CD4-positive, alpha-beta T cell treated with Interleukin-6 for 4 hours (primary cell): ENCODE measurements at regions not wholly inside any gene's neighbourhood (a gene's known extent, or its start where the extent isn't known, plus 50 kb on each side); places are given as distances from the start of the nearest gene placed in this dataset.
A peak's percentile ranks its signal among the peaks of the same experiment; 100 is the strongest.

Experiments
- DNase-seq: peaks from one replicate; pipeline ENCODE4 v3.0.0-alpha.2; 2020; ENCODE audit warnings: mixed read lengths

GRCh38 chr1:2919841-2920240 is 101.4 kb upstream of the ACTRT2 start:
- DNase-seq, result no peak

GRCh38 chr1:2920421-2921015 is 100.7 kb upstream of the ACTRT2 start:
- DNase-seq, result no peak

GRCh38 chr1:2921970-2922686 is 99.1 kb upstream of the ACTRT2 start:
- DNase-seq, result peak; percentile 55

GRCh38 chr1:2923351-2923750 is 97.9 kb upstream of the ACTRT2 start:
- no peak for DNase-seq

- DNase-seq, result no peak
Measured at GRCh38 chr1:2925291-2925690, 96.0 kb upstream of the ACTRT2 start.

- DNase-seq, result no peak
Measured at GRCh38 chr1:2925918-2926317, 95.3 kb upstream of the ACTRT2 start.

- DNase-seq, result no peak
Measured at GRCh38 chr1:2926447-2927055, 94.7 kb upstream of the ACTRT2 start.

- DNase-seq, result no peak
Measured at GRCh38 chr1:2927393-2928360, 93.6 kb upstream of the ACTRT2 start.

- no peak for DNase-seq
Measured at GRCh38 chr1:2928366-2929325, 92.6 kb upstream of the ACTRT2 start.

- DNase-seq, result no peak
Measured at GRCh38 chr1:2929335-2929734, 91.9 kb upstream of the ACTRT2 start.

- DNase-seq, result no peak
Measured at GRCh38 chr1:2930016-2930815, 91.1 kb upstream of the ACTRT2 start.

- DNase-seq, result no peak
Measured at GRCh38 chr1:2930913-2931723, 90.1 kb upstream of the ACTRT2 start.

GRCh38 chr1:2931724-2932401 is 89.4 kb upstream of the ACTRT2 start:
- DNase-seq, result no peak

GRCh38 chr1:2932671-2933350 is 88.5 kb upstream of the ACTRT2 start:
- no peak for DNase-seq

- no peak for DNase-seq
Measured at GRCh38 chr1:2933431-2934155, 87.7 kb upstream of the ACTRT2 start.

GRCh38 chr1:2934156-2934540 is 87.1 kb upstream of the ACTRT2 start:
- no peak for DNase-seq

GRCh38 chr1:2934642-2935081 is 86.6 kb upstream of the ACTRT2 start:
- no peak for DNase-seq

- DNase-seq, result no peak
Measured at GRCh38 chr1:2935184-2935583, 86.1 kb upstream of the ACTRT2 start.
